HS-5 (cell line): ENCODE measurements at regions not wholly inside any gene's neighbourhood (a gene's known extent, or its start where the extent isn't known, plus 50 kb on each side); places are given as distances from the start of the nearest gene placed in this dataset.

Experiments used
- DNase-seq: peaks from one replicate; pipeline ENCODE4 v3.0.0-alpha.2; 2012; ENCODE audit warnings: low read depth

DNA sequence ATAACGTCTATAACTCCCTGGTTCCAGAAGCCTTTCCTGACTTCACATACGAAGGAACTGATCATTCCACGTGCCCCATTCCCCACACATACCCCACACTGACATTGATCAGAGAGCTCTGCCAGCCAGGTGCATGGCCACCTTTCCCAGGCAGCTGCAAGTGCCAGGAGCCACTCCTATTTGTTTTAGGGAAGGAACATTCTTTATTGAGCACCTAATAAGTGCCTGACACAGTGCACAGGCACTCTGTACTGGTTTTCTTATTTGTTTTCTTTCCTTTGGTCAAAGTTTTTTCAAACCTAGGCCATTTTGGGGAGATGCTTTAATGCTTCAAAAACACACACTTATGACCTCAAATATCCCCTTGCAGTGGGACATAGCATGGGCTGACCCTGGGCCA lies 50.0 kb downstream of the PITPNM2 start:
- DNase-seq: no peak

DNA sequence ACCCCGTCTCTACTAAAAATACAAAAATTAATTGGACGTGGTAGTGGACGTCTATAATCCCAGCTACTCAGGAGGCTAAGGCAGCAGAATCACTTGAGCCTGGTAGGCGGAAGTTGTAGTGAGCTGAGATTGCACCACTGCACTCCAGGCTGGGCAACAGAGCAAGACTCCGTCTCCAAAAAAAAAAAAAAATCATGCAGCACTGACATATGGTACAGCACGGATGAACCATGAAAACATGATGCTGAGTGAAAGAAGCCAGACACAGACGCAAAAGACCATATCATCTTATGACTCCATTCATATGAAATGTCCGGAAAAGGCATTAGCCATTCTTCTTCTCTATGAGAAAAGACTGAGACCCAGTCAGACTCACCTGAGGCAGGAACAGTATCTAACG lies 50.4 kb downstream of the PITPNM2 start:
- DNase-seq: no peak

DNA sequence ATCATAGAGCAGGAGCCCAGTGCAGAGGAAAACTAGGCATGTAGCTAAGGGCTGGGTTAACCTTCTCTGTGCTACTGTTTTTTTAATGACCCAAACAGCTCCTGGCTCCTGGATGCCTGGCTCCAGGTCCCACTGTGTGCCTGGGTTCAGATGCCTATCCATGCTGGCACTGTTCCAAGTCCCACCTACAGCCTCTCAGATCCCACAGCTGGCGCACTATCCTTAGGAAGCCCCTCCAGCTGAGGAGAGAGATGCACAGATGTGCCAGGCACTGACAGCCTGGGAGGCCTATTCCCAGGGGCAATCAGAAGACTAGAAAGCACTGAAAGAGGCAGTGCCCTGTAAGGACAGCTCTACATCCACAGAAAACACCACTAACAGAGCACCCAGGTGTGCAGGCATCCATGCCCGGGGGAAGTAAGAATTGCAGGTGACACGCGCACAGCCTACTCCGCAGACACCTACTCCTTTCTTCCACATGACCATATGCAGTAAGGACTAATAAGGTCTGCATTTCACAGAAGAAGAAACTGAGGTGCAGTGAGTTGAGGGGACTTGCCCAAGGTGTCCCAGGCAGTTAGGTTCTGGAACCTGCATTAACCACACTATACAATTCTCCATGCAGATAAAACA lies 51.2 kb downstream of the PITPNM2 start:
- no peak for DNase-seq

DNA sequence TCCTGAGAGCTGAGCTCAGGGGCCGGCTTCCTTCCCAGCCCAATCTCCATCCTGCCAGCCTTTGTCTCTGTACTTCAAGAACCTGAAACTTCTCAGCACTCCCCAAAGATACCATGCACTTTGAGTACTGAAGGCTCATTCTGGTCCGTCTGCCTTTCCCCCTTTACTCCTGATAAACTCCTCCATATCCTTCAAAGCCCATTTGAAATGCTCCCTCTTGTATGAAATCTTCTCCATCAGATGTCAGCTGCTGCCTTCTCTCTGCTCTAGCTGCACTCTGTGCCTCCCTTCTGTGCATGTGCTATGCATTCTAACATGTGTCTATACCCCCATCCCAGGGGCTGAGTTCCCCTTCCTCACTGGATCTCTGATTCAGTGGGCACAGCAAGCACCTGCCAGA lies 52.1 kb downstream of the PITPNM2 start:
- DNase-seq: no peak

DNA sequence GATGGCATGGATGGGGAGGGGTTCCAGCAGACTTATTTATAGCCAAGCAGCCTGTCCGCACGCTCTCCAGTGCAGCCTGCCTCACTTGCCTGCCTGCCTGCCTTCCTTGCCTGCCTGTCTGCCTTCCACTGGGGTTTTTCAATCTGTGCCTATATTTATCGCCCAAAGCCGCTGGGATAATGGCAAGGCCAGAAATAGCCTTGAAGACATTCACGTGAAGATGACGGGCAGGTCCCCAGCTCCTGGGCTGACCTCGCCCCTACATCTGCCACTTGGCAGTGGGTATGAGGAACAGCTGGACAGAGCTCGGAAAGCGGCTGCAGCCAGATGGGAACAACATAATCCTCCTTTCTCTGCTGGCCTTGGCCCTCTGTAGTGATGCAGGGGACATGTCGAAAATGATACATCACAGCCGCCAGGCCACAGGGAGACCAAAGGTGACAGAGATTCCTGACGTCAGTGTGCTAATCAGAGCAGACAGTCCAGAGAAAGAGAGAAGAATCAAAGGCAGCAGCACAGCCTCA lies 53.3 kb downstream of the PITPNM2 start:
- no peak for DNase-seq

DNA sequence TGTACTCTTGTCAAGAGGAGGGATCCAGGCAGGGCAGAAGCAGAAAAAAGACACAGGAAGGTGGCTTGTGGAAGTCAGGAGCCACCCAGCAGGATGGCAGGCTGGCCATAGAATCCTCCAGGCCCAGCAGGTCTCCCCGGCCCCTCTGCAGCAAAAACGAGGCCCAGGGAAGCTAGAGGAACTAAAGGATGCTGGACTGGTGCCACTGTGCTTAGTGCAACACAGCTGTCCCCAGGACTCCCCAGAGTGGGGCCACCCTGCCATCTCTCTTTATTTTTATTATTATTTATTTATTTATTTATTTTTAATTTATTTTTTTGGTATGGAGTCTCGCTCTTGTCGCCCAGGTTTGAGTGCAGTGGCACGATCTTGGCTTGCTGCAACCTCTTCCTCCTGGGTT lies 54.1 kb downstream of the PITPNM2 start:
- DNase-seq: no peak

DNA sequence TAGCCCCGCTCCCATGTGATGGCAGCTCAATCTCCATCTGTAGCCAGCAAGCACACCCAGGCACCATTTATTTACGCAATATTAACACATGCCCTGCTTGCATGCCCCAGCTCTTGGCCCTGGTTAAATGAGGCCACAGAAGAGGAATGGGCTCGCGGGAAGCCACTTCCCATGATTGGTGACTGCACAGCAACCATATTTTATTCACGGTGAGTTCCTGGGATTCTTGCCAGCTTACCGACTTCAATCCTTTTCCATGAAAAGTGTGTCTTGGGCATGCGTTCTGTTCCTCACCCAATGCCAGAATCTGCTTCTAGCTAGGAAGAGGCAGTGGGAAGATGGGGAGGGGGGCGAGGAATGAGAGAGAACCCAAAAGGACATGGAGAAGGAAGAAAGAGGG lies 54.7 kb downstream of the PITPNM2 start:
- DNase-seq: no peak

DNA sequence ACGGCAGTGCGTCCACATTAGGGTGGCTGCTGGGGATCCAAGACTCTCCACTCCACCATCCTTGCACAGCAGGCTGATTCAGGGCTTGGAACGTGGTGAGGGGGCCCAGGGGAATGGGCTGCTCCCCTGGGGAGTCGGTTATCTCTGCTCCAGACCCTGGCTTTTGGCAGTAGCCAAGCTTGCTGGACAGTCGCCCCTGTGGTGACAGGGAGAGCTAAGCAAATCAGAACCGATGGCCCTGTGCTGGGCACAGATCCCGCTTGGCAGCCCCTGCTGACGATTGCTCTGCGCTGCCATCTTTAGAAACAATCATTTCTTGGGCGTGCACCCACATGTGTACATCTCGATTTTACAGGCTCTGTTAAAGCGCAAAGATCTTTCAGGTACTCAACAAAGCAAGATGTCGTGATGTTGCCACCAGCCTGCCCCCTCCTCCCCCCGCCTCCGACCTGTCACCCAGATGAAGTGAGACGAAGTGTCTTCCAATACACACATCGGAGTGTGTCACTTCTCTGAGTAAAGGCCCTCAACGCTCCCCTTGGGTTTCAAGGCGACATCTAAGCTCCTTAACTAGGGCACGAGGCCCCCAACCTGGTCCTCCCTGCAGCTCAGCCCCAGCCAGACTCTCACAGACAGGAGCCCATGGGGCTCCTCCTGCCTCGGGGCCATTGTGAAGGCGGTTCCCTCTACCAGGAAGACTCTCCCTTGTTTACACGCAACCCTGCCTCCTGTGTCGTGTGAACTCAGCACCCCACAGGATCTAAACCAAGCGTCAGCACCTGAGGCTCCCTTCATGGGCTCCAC lies 55.6 kb downstream of the PITPNM2 start:
- no peak for DNase-seq

DNA sequence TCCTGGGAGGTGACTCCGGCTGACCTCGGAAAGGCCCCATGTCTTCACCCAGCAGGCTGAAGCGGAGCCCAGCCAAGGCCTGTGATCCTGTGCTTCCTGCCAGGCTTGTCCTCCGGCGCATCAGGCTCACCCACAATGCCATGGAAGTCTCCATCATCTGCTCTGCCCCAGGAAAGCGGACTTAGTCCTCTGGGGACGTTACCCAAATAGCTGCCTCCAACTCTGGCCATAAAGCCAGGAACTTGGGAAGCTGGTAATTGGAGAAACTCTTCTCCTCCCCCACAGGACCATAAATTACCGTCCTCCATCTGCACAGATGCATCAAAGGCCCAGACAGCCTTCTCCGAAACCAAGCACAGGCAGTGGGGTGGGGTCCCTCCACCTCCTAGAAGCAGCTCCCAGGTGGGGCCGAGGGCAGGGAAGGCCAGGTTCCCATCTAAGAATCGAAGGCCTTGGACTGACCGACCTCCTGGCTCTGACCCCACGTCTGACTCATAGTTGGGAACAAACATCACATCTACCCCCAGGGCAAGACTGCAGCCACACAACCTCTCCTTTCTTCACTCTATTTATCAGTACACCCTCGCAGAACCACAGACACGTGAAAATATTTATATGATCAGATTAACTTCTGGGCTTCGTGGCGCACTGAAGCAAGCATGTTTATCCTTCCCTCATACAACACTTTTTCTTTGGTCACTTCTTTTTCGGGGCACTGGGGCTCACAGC lies 56.4 kb downstream of the PITPNM2 start:
- DNase-seq: no peak

DNA sequence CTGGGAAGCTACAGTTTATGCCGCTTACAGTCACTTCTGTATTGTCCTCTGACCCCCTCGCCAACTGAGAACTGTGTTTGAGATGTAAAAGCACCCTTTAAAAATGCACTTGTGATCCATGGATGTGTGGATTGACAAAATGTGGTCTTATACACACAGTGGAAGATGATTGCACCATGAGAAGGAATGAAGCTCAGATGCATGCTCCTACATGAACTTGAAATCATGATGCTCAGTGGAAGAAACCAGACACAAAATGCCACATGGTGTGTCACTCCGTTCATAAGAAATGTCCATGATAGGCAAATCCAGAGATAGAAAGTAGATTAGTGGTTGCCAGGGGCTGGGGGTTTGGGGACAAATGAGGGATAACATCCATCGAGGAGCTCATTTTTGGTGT lies 58.0 kb downstream of the PITPNM2 start:
- DNase-seq: no peak

DNA sequence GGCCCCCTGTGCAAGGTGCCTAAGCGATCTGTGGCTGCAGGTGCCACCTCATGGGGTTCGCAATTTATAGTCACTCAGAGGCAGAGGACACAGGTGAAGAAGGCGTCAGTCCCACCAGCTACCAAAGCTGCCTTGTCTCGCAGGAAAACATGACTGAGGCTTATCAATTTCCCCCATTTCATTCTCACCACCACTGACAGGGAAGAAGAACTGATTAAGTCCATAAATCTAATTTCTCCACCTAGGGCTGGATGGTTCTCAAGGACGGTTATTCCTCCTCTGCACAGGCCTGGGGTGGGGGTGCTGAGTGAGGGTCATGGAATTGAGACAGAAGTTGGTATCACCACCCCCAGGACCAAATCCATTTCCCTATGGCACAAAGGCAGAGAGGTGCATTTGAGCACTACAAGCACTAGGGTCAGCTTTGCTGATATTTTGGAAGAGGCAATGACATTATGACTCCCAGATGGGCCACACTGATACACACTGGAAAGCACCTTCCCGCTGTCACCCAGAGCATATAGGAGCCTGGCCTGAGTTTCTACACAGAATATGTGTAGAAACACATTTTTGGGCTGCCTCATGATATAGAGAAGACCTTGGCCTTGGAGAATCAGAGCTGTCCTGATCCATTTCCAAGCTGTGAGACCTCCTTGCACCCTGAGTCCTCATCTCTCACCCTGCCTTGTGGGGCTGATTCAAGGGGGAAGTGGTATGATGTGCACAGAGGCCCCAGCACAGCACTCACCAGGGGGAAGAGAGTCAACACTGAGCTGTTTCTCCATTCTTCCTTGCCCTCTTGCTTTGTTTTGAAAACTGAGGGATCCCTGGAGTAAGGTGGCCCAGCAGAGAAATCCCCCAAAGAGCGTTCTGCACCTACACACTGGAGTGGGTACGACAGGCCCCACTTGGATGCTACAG lies 59.4 kb downstream of the PITPNM2 start:
- no peak for DNase-seq

DNA sequence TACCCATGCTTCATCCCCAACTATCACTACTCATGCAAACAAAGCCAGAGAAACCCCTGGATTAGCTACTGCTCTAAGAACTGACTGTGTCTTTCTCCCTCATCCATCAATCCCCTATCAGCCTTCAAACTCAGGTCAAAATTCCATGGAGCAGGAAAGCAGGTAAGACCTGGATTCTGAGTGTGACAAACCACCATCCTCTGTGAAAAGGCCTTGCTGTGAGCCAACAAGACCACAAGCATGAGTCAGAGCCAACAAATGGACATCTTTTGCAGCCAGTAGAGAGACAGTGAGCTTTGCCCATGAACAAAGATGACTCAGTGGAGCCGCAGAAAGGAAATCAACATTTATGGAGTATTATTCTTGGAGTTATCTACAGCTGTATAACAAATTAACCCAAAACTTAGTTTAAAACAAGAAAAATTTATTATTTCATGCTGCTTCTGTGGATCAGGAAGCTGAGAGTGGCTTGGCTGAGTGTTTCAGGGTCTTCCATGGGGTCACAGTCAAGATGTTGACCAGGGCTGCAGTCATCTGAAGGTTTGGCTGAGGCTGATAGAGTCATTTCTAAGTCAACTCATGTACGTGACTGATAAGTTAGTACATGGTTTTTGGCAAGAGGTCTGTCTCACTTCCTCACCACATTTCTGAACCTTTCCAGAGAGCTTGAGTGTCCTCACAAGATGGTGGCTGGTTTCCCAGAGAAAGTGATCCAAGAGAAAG lies 61.1 kb downstream of the PITPNM2 start:
- peak; percentile 95 for DNase-seq

DNA sequence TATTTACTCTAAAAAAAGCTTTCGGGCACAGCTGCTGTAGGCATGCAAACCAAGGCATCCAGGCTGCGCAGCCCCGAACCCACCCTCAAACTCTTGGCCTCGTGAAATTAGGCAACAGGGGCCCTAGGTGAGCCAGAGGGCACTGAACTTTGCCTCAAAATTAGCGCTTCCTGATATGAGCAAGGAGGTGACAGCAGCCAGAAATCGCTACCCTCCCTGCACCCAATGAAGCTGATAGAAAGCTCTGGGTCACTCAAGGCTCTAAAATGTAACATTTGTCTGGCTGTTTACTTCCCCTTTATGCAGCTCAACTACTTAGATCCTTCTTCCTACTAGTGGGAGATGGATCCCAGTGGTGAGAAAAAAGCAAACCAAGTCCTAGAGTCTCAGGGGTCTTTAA lies 61.8 kb downstream of the PITPNM2 start:
- no peak for DNase-seq

DNA sequence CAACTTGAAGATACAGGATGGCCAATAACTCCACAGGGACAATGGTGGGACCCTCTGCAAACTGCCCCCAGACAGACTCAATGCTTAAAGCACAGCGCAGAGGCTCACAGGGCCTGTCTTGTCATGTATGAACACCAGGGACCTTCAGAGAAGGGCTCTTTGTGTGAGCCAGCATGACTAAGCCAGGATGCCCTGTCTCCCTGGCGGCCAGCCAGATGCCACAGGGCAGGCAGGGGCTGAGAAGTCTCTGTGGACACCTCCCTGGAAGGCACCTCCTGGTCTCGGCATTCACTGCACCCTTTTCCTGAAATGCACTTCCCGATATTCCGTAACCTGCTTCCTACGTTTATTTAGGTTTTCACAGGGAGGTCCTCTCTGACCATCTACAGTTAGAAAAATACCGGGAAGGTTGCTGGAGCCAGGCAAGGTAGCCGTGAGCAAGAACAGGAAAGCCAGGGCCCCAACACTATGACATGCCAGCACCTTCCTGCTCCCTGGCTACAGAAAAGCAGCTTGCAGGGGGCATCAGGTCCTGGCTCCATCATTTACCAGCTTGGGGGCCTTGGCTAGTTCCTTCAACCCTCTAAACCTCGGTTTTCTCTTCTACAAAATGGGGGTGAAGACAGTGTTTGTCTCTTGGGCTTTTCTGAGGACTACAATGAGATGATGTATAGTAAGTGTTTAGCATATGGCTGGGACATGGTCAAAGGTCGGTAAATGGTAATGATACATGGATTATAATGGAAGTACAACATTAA lies 65.0 kb downstream of the PITPNM2 start:
- no peak for DNase-seq

DNA sequence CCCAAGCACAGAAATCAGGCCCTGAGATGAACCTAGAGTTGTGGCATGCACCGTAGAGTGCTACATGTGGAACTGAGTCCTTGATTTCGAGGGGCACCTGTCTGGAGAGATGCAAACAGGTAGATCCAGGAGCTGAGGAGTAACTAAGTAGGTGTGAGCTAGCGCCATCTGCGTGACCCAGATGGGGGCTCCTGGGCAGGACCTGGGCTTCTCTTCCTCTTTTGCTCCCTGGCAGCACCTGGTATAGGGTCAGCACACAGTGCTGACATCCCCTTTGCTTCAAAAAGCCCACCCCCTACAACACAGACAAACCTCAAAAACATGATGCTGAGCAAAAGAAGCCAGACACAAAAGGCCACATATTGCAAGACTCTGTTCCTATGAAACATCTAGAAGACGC lies 65.8 kb downstream of the PITPNM2 start:
- no peak for DNase-seq

DNA sequence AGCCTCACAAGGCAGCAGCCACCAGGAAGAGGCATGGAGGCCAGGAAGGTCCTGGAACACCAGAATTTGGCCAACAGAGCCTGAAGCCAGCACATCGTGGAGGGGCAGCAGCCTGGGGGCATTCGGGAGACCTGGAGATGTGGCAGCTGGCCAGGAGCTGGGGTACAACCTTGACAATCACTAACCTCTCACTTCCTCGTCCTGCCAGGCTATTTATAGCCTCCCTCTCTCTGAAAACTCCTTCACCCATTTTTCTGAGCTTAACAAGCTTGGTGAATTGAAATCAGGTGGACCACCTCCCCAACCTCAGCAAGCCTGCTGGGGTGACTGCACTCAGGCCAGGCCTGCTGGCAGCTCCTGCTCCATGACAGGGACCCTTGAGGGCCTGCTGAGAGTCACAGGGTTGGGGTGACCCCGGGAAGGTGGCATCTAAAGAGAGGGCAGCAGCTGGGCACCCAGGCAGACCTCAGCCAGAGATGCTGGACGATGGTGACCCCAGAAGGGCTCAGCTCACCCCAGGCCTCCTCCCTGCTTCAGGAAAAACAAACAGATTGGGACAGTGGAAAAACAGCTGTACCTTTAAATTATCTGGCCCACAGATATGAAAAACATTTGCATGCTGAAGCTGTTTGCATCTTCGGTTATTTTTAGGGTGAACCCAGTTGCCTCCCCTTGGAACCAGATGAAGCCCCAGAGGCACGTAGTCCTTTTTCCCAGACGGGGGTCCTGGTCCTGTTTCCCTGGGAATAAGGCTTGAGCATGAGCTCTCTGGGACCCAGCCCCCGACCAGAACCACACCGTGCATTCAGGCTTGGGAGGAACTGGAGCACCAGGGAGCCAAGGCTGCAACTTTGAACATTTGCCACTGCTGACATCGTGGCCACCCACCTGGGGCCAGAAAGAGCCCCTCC lies 67.0 kb downstream of the PITPNM2 start:
- DNase-seq: no peak

DNA sequence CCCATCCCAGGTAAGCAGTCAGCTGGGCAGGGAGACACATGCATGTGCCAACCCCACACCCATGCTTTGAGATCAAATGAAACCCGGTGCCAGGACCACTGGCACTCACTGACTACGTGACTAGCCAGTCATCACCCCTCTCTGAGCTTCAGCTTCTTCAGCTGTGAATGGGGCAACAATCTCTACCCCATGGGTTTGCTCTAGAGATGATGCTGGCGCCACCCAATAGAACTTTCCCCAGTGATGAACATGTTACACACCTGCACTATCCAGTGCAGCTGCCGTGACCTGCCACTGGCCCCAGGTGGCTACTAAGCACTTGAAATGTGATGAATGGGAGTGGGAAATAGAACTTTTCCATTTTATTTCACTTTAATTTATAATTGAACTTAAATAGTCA lies 70.3 kb downstream of the PITPNM2 start:
- no peak for DNase-seq

DNA sequence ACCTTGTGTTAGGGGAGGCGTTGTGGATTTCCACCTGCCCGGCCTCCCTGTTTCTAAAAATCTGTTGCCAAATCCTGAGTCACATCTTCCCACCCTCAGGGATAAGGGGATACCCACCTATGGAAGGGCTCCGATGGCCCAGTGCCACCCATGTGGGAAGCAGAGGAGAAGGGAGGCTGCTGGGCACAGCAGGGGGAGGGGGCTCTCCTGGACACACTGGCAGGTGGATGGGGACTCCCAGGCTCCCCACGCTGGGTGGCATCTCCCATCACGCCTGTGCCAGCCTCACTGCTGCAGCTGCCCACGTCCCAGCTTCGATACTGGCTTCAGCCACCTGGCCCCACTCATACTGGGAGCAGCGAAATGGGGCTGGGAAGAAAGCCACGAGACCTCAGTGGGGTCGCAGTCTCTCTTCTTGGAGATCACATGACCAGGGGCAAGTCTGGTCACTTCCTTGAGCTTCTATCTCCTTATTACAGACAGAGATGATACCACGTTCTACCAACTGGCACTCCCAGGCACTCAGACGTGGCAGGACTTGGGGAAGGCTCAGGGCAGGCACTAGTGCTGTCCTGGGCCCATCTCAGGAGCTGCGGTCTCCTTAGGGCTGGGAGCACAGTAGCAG lies 72.2 kb downstream of the PITPNM2 start:
- no peak for DNase-seq

DNA sequence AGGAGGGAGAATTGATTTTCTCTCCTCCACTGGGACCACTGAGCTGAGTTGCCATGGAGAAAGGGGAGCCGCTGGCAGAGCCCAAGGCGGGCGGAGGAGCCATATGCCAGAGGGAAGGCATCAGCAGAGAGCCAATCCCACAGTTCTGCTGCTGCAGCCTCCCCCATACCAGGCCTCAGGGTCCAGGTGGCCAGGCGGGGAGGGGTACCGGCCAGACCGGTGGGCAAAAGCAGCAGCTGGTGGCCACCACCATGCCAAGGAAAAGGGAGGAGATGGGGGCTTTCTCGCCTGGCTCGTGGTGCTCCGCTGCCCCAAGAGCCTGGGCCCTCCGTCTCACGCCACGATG lies 72.8 kb downstream of the PITPNM2 start:
- DNase-seq: no peak
